GM18520 (cell line): ENCODE measurements at regions not wholly inside any gene's neighbourhood (a gene's known extent, or its start where the extent isn't known, plus 50 kb on each side); places are given as distances from the start of the nearest gene placed in this dataset.

ENCODE experiments used
- ATAC-seq: cut with Tn5 transposase; IDR thresholded peaks from one replicate; pipeline ENCODE4 v1.9.1; 2021; ENCODE audit not compliant: unreplicated experiment

- ATAC-seq: no peak
These were observed 1334.6 kb downstream of the TBC1D22A start for GRCh38 chr22:48096851-48097665.

DNA sequence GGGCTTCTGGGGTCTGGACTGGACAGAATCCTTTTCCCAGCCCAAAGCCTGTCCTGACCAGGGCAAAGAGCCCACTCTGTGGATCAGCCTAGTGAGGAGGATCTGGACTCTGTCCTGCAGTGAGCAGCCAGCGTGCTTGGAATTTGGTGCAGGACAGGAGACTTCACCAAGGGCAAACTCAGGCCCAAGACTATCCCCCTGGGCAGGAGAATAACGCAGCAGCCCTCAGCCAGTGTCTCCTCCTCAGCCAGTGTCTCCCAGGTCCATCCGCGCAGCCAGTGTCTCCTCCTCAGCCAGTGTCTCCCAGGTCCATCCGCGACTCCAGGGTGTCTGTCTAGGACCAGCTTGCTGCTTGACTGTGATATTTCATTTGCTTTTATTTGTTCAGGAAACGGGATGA is 1334.0 kb downstream of the TBC1D22A start:
- ATAC-seq: no peak

DNA sequence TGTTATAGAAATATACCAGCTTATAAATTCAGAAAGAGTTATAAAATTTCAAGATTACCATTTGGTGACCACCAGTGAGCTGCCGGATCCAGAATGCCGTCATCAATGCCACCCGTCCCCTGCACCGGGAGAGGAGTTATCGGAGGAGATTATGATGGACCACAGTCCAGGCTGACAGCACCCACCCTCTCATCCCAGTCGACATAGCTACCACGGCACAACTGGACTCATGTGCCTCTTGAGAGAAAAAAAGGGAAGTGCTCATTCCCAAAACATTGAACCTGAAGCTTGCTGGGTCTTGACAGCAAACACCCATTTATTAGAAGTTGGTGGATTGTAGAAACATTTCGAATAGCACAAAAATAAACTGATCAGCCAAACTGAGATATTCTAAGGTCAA is 1331.5 kb downstream of the TBC1D22A start:
- no peak for ATAC-seq

DNA sequence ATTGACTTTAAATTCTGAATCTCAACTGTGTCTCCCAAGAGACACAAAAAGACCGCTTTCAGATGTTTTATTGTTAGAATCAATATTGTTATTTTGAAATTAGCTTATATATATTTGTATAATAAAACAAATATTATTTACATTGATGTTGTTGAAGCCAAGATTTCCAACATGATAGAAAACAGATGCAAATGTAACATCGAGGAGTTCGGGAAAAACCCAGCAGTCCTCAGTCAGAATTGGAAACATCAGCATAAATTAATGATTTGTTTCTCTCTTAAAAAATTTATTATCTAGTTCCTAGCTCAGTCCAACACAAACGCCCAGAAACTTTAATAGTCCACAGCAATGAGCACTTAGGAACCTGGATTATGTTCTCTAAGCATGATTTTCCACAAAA is 1330.4 kb downstream of the TBC1D22A start:
- ATAC-seq: no peak

DNA sequence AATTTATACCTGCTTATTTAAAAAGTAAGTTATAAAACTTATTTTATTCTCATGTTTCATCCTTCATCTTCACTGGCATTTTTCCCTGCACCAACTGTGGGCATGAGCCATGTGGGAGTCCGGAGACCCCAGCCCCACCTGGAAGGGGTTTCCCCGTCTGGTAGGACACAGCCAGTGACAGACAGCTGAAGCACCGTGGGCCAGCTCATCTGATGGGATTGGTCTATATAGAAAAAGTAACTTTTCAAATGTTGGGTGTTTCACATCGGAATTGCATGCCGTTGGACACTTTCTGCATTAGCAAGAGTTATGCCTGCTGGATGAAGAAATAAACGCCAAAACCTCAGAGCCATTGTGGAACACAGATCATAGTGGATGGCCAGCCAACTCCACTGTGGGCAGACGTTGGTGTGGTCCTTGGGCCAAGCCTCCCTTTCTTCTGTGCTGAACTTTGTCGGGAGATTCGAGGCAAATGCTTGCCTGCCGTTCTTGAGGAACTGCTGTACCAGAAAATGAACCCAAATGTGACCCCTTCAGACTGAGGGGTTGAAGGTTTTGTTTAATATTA is 1329.3 kb downstream of the TBC1D22A start:
- no peak for ATAC-seq

- no peak for ATAC-seq
These were observed 1328.7 kb downstream of the TBC1D22A start for GRCh38 chr22:48091060-48091650.

DNA sequence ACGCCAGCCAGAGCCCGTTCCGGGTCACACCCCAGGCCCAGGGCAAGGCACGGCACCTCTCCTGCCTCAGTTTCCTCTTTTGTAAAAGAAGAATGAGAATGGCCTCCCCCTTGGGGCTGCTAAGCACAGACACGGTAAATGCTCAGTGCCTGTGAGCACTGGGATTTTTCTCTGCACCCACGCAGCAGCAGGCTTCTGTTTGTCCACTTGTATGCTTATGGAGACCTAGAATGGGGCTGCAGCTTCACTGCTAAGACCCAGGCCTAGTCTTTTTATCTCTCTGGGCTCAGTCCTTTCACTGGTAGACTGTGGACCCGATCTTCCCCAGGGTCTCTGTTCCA is 1327.9 kb downstream of the TBC1D22A start:
- ATAC-seq: no peak

DNA sequence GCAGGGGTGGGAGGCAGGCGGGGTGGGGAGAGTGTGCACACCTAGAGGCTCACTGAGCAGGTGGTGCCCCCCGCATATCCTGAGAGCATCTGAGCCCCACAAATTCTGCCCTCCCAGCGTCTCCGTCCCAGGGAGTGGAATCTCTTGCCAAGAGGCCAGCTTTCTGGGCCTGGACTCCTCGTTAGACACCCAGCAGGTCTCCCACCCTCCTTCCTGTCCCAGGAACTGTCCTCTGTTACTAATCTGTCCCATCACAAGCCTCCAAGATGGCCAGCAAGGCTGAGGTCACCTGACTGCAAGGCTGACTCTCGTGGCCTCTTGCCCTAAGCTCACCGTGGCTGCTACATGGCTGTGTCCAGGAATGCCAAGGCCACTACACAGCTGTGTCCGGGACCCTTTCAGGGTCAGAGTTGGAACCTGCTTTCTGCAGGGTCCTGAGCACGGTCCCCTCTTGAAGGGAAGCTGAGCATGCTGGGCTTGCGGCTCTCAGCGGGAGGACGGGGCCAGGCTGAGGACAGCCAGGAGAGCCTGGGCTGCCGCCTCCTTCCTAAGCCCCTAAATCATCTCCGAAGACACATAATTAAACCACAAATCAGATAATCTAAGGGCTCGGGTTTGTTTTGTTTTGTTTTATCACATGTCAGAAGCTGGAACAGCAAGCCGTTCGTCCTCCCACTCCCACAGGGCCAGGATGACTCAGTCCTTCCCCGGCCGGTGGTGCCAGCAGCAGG is 1327.3 kb downstream of the TBC1D22A start:
- no peak for ATAC-seq

DNA sequence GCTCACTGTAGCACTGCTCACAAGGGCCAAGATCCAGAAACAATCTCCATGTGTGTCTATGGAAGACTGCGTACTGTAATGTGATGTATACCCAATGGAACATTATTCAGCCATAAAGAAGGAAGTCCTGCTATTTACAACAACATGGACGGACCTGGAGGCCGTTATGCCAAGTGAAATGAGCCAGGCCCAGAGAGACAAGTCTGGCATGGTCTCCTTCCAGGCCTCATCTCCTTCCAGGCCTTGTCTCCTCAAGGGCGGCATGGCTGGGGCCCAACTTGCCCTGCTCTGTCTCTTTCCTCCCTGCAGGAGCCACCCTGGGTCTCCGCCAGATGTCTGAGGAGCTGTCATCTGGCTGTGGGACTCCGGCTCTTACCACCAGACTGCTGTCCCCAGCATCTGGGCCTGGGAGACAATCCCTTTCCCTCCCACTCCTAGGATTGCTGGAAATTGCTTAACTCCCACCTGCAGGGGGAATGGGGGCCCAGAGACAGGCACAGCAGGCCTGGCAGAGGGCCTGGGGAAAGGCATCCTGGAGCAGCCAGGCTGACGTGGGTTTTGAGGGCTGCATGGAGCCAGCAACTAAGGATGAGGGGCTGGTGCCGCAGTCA is 1326.6 kb downstream of the TBC1D22A start:
- no peak for ATAC-seq

DNA sequence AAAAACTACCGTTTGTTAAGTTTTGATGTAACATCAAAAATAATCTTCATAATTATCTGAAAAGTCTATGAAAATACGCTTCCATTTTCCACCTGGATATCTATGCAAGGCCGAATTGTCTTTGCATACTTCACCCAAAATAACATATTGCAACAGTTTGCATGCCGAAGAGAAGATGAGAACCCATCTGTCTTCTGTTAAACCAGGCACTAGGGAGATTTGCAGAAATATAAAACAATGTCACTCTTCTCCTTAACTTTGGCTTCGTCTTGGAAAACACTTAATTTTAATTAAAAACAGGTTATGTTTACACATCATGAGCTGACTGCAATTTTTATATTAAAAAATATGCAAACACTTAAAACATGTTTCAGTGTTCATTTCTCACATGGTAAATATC is 1325.8 kb downstream of the TBC1D22A start:
- ATAC-seq: no peak

DNA sequence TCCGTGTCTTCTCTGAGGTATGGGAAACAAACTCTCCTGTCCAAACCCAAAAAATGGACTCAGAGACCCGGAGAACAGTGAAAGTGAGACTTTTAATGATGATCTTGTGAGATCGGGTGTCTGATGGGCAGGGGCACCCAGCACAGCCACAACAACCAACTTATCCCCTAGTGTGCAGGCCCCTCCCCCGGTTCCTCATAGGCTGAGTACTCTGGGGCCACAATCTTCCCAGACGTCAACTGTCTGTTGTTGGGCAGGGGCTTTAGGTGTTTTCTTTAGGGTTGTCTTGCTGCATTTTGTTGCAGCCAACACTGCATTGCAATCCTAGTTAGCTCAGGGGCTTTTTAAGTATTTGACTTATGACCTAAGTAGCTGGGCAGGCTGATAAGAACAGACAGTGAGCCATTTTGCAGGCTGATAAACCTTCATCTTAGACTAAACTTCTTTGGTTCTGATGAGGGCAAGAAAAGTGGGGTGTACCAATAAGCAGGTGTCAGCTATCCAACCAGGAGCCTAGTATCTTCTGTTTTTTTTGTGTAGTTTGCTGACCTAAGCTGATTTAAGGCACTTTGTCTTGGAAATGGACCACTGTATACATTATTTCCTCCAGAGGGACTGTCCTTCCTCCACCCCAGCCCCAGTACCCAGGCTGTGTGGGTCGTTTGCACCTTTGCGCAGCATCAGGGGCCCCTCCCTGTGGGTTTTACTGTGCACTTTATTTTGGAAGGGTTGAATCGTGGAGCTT is 1323.6 kb downstream of the TBC1D22A start:
- no peak for ATAC-seq

GRCh38 chr22:48084729-48085050 is 1322.2 kb downstream of the TBC1D22A start:
- no peak for ATAC-seq

GRCh38 chr22:48084041-48084728 is 1321.7 kb downstream of the TBC1D22A start:
- no peak for ATAC-seq

DNA sequence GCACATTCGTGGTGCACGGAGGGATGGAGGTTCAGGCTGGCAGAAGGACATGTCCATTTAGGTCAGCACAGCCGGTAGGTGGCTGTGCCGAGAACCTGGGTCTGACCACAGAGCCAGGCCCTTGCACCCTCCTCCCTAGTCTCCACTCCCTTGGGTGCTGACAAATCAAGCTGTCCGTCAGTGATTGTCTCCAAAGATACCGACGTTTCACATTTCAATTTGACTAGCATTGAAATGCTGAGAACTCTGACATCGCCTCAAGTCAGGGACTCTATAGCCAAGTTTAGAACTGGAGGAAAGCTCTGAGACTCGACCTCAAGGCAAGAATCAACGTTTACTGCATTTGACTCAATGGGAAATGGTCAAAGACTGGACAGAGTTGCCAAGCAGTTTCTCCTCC is 1321.1 kb downstream of the TBC1D22A start:
- ATAC-seq: no peak

- ATAC-seq: no peak
These were observed 1319.8 kb downstream of the TBC1D22A start for GRCh38 chr22:48082284-48082683.

GRCh38 chr22:48081281-48081680 is 1318.8 kb downstream of the TBC1D22A start:
- no peak for ATAC-seq

DNA sequence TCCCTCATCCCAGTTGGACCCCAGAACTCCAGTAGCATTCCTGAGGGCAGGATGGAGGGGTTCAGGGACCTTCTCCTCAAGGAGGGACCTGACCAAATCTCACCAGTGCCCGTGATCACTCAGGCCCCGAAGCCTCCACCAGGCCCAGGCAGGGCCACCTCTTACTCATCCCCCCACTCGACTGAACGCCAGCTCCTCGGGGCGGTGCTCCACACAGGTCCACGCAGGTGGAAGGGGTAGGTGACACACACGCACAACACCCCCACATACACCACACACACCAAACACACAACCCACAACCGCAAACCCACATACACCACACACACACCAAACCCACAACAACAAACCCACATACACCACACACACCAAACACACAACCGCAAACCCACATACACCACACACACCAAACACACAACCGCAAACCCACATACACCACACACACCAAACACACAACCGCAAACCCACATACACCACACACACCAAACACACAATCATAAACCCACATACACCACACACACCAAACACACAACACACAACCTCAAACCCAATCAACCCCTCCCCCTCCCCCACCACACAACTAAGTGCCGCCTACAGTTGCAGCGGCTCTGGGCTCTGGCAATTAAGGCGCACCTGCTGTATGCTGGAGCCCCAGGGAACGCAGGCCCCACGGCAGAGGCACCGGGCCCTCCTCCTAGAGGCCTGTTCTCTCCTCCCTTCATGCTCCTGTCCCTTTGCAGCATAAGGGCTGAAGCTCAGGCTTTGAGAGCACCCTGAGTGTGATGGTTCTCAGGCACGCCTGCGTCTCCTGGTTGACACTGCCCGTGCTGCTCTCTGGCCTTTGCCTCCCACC is 1318.1 kb downstream of the TBC1D22A start:
- ATAC-seq: no peak

DNA sequence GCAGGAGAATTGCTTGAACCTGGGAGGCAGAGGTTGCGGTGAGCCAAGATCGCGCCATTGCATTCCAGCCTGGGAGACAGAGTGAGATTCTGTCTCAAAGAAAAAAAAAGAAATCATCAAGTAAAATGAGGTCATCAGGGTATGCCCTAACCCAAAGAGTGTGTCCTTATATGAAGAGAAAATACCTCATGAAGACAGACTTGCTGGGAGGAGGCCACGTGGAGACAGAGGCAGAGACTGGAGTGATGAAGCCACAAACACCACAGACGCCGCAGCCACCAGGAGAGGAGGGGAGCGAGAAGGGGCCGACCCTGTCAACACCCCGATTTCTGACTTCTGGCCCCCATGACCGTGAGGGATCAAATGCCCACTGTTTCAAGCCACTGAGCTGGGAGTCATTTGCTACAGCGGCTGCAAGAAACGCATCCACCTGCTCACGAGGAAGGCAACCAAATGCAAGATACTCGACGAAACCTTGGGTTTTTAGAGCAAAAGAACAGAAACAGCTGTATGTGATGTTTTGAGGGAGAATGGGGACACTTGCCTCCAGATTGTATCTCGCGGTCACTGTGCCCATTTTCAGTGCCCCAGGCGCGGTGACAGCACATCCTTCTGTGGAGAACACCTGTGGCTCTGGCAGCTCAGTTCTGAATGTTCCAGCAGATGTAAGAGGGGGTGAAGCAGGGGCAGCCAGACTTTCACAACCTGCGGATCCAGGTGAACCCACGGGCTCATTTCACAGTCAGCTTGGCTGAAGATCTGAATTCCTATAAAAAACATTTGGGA is 1317.2 kb downstream of the TBC1D22A start:
- ATAC-seq: no peak

GRCh38 chr22:48078825-48079224 is 1316.4 kb downstream of the TBC1D22A start:
- ATAC-seq: no peak
